GM12878 (cell line): ENCODE measurements at regions not wholly inside any gene's neighbourhood (a gene's known extent, or its start where the extent isn't known, plus 50 kb on each side); places are given as distances from the start of the nearest gene placed in this dataset.

Source experiments
- CTCF ChIP-seq, 3 experiments: IDR thresholded peaks in 2 of 3; conservative IDR thresholded peaks in 1 of 3; 2 replicates each; pipeline ENCODE4 v1.5.1; 2011; ENCODE audit warnings: low read depth in 3 of 3, low read length in 3 of 3, mild to moderate bottlenecking in 3 of 3, control low read depth in 2 of 3, moderate library complexity in 2 of 3, inconsistent platforms in 1 of 3, mixed read lengths in 1 of 3; ENCODE audit not compliant: control insufficient read depth in 2 of 3, insufficient read depth in 1 of 3; ENCODE audit errors: extremely low read depth in 1 of 3
- PAX5 ChIP-seq: IDR thresholded peaks from 2 replicates; pipeline ENCODE4 v1.6.1; 2011; ENCODE audit warnings: low read depth, low read length, borderline replicate concordance
- ZBTB40 ChIP-seq: fragments of 450-650 bp; IDR thresholded peaks from 2 replicates; pipeline ENCODE4 v1.6.1; 2016; ENCODE audit warnings: mild to moderate bottlenecking, moderate library complexity, borderline replicate concordance
- ZZZ3 ChIP-seq: IDR thresholded peaks from 2 replicates; pipeline ENCODE4 v1.6.1; 2011; ENCODE audit warnings: low read depth; ENCODE audit not compliant: control insufficient read depth, insufficient read length

GRCh38 chr11:112366777-112367176 is 106.1 kb upstream of the PLET1 start:
- TF ChIP-seq ZBTB40 (no peak), PAX5 (no peak), ZZZ3 (no peak), CTCF (IDR thresholded peaks at IDR 0.05 in 2 of 3, conservative IDR thresholded peaks at IDR 0.05 in 1 of 3; ENCODE audit: control insufficient read depth in 2 of 3, extremely low read depth in 1 of 3, insufficient read depth in 1 of 3, low read depth in 3 of 3, low read length in 3 of 3) (no peak)
